ENCODE measurements at regions not wholly inside any gene's neighbourhood (a gene's known extent, or its start where the extent isn't known, plus 50 kb on each side); places are given as distances from the start of the nearest gene placed in this dataset.
A peak's percentile ranks its signal among the peaks of the same experiment; 100 is the strongest.
"Not testable (repeated sequence)": the region's sequence is repeated elsewhere in the genome, so short reads cannot be mapped to it uniquely, and the experiment has no call there.

- H2BK120ac ChIP-seq (ENCODE audit: low read depth, low read length); POLR2A ChIA-PET (ENCODE audit: unreplicated experiment); H4K20me1 ChIP-seq (ENCODE audit: insufficient read depth, low read length); H3K4me1 ChIP-seq (ENCODE audit: control insufficient read depth, insufficient read depth, low read length); intact Hi-C loops (cut with micrococcal nuclease); dilution Hi-C loops (cut with HindIII; ENCODE audit: low sequenced_read_pairs, unreplicated experiment); CTCF ChIA-PET; in situ Hi-C loops (cut with MboI; ENCODE audit: low sequenced_read_pairs); H3K79me1 ChIP-seq (ENCODE audit: low read depth in 1 of 2, low read length in 2 of 2); H2BK15ac ChIP-seq (ENCODE audit: low read depth, low read length); H3K36me3 ChIP-seq (ENCODE audit: control insufficient read depth, insufficient read depth, low read length); H3K18ac ChIP-seq (ENCODE audit: low read depth, low read length); H3K9me1 ChIP-seq (ENCODE audit: insufficient read depth, low read length); H3K9me3 ChIP-seq (ENCODE audit: control insufficient read depth, insufficient read depth, low read length); H3K23ac ChIP-seq (ENCODE audit: low read depth, low read length); H2BK20ac ChIP-seq (ENCODE audit: low read depth, low read length); H3K27me3 ChIP-seq (ENCODE audit: control insufficient read depth, insufficient read depth, low read length); H2AK5ac ChIP-seq (ENCODE audit: low read depth, low read length): not testable (repeated sequence)
- H3K4me2 ChIP-seq (ENCODE audit: low read depth, low read length): peak overlapping the region; percentile 61
- ATAC-seq (ENCODE audit: low read depth) (peak; percentile 100), DNase-seq (peak; percentile 99)
- peak overlapping the region; percentile 58 for H3K27ac ChIP-seq (ENCODE audit: insufficient read depth, low read length)
- TSS peak; percentile 34 for BruUV-seq (replicated peaks)
- peak overlapping the region in 1 of 2 experiments; percentile 82; a peak in 2 of 4 replicates for H4K8ac ChIP-seq (ENCODE audit: low read depth in 2 of 2, low read length in 2 of 2)
- peak overlapping the region; percentile 32; the same call in 1 of the 2 replicates for H3K56ac ChIP-seq (ENCODE audit: extremely low read depth, insufficient read depth, low read length)
- TF ChIP-seq RAD21 (IDR thresholded peaks at IDR 0.05; ENCODE audit: low read length): peak; percentile 39
- TF ChIP-seq SMC3 (IDR thresholded peaks at IDR 0.05; ENCODE audit: low read depth, low read length): peak; percentile 28; the same call in 1 of the 2 replicates
- peak; percentile 32; the same call in 1 of the 2 replicates for TF ChIP-seq CTCF (conservative IDR thresholded peaks at IDR 0.05; ENCODE audit: low read depth, low read length)
- TF ChIP-seq MXI1 (IDR thresholded peaks at IDR 0.05; ENCODE audit: borderline replicate concordance, low read depth, low read length): peak; percentile 53; the same call in 1 of the 2 replicates
- peak; percentile 84; the same call in 1 of the 2 replicates for TF ChIP-seq MAZ (IDR thresholded peaks at IDR 0.05; ENCODE audit: borderline replicate concordance, low read depth, low read length)
- peak; percentile 23; the same call in 1 of the 2 replicates for TF ChIP-seq NFE2L2 (IDR thresholded peaks at IDR 0.05; ENCODE audit: low read depth, low read length)
- TF ChIP-seq POLR2A (IDR thresholded peaks at IDR 0.05; ENCODE audit: low read depth, low read length): peak; percentile 92
- peak; percentile 25; the same call in 1 of the 2 replicates for TF ChIP-seq FOS (IDR thresholded peaks at IDR 0.05; ENCODE audit: low read depth, low read length)
- TF ChIP-seq USF2 (IDR thresholded peaks at IDR 0.05; ENCODE audit: low read depth, low read length): peak; percentile 37; the same call in 1 of the 2 replicates
- peak; percentile 90 for TF ChIP-seq MAFK (IDR thresholded peaks at IDR 0.05; ENCODE audit: low read depth, low read length)
- peak overlapping the region; percentile 7 for H2AK9ac ChIP-seq (replicated peaks; ENCODE audit: low read depth, low read length, poor library complexity)
- 1% methylated on average over 17 of the region's 65 CpGs; no CpG with 5 or more reads in 1 of the 2 experiments for WGBS, 2 experiments (ENCODE audit: extremely low coverage in 2 of 2, insufficient read length in 1 of 2)
- H4K91ac ChIP-seq (ENCODE audit: insufficient read depth, low read depth, low read length): 0 out of 2 replicates have a peak overlapping the region, but pooled peaks have one; percentile 44
- H4K5ac ChIP-seq (ENCODE audit: low read depth, low read length): peak overlapping the region; percentile 21; the same call in 1 of the 2 replicates
- H3K14ac ChIP-seq (replicated peaks; ENCODE audit: low read depth, low read length): peak overlapping the region; percentile 93
- H2BK5ac ChIP-seq (ENCODE audit: low read depth, low read length, poor library complexity, severe bottlenecking): peak overlapping the region; percentile 24
- peak overlapping the region; percentile 94 for H3K4ac ChIP-seq (ENCODE audit: low read depth, low read length)
- peak overlapping the region; percentile 63 for H3K9ac ChIP-seq (ENCODE audit: low read depth, low read length)
- H2AFZ ChIP-seq (replicated peaks; ENCODE audit: low read length, poor library complexity): peak overlapping the region; percentile 85
- H3K4me3 ChIP-seq (ENCODE audit: insufficient read depth, low read depth, low read length): peak overlapping the region; percentile 77
Measured at GRCh38 chr1:778451-779278, 92.2 kb upstream of the OR4F16 start.
